GM21447 (cell line): ENCODE measurements at regions not wholly inside any gene's neighbourhood (a gene's known extent, or its start where the extent isn't known, plus 50 kb on each side); places are given as distances from the start of the nearest gene placed in this dataset.
A peak's percentile ranks its signal among the peaks of the same experiment; 100 is the strongest.
"Not testable (repeated sequence)": the region's sequence is repeated elsewhere in the genome, so short reads cannot be mapped to it uniquely, and the experiment has no call there.

ENCODE experiments used
- ATAC-seq: cut with Tn5 transposase; IDR thresholded peaks from one replicate; pipeline ENCODE4 v1.9.1; 2021; ENCODE audit not compliant: unreplicated experiment

- no peak for ATAC-seq
Measured at GRCh38 chr17:70320673-70321345, 151.5 kb downstream of the KCNJ2 start.

GRCh38 chr17:70321352-70321751, 152.0 kb downstream of the KCNJ2 start:
- ATAC-seq: no peak

GRCh38 chr17:70323269-70323668, 153.9 kb downstream of the KCNJ2 start:
- no peak for ATAC-seq

GRCh38 chr17:70324031-70324430, 154.7 kb downstream of the KCNJ2 start:
- no peak for ATAC-seq

GRCh38 chr17:70327279-70327678, 157.9 kb downstream of the KCNJ2 start:
- no peak for ATAC-seq

- no peak for ATAC-seq
Measured at GRCh38 chr17:70327723-70328122, 158.4 kb downstream of the KCNJ2 start.

- no peak for ATAC-seq
Measured at GRCh38 chr17:70329721-70330120, 160.4 kb downstream of the KCNJ2 start.

GRCh38 chr17:70331066-70331465, 161.7 kb downstream of the KCNJ2 start:
- ATAC-seq: not testable (repeated sequence)

- no peak for ATAC-seq
Measured at GRCh38 chr17:70332356-70333210, 163.3 kb downstream of the KCNJ2 start.

- ATAC-seq: no peak
Measured at GRCh38 chr17:70336411-70336810, 167.1 kb downstream of the KCNJ2 start.

- ATAC-seq: no peak
Measured at GRCh38 chr17:70338946-70339354, 169.6 kb downstream of the KCNJ2 start.

- no peak for ATAC-seq
Measured at GRCh38 chr17:70343114-70343513, 173.8 kb downstream of the KCNJ2 start.

- ATAC-seq: no peak
Measured at GRCh38 chr17:70344386-70345060, 175.2 kb downstream of the KCNJ2 start.

- ATAC-seq: no peak
Measured at GRCh38 chr17:70345061-70345460, 175.7 kb downstream of the KCNJ2 start.

GRCh38 chr17:70352834-70353233, 183.5 kb downstream of the KCNJ2 start:
- no peak for ATAC-seq

GRCh38 chr17:70353408-70354092, 184.2 kb downstream of the KCNJ2 start:
- no peak for ATAC-seq

- ATAC-seq: no peak
Measured at GRCh38 chr17:70355185-70355584, 185.9 kb downstream of the KCNJ2 start.

- no peak for ATAC-seq
Measured at GRCh38 chr17:70357190-70357589, 187.9 kb downstream of the KCNJ2 start.

GRCh38 chr17:70365091-70365583, 195.8 kb downstream of the KCNJ2 start:
- peak; percentile 63 for ATAC-seq

- ATAC-seq: no peak
Measured at GRCh38 chr17:70366386-70366785, 197.1 kb downstream of the KCNJ2 start.

- ATAC-seq: no peak
Measured at GRCh38 chr17:70368011-70368410, 198.7 kb downstream of the KCNJ2 start.
